ENCODE measurements at regions not wholly inside any gene's neighbourhood (a gene's known extent, or its start where the extent isn't known, plus 50 kb on each side); places are given as distances from the start of the nearest gene placed in this dataset.

DNA sequence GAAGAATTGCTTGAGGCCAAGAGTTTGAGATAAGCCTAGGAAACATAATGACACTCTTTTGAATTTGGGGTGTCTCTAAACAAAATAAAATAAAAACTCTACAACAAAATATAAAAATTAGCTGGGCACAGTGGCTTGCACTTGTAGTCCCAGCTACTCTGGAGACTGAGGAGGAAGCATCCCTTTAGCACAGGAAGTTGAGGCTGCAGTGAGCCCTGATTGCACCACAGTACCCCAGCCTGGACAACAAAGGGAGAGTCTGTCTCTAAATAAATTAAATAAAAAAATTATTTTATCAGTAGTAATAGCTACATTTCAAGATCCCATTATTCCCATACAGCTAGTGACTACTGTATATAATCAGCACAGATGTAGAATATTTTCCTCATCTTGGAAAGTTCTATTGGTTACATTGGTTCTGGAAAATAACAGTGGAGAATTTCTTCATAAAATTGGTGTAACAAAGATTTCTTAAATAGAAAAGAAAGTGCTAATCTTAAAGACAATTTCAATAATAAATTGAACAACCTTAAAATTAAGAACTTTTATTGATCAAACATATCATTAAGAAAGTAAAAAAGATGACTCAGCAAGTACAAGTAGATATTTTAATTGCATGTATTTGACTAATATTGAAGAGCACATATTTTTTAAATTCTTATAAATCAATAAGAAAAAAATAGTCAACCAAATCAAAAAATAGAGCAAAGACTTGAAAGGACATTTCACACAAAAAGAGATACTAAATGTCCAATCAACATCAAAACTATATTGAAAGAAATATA lies 90.4 kb upstream of the KYNU start:
- CTCF ChIA-PET = interaction anchor here (1.0 kb wide), 1 partner anchor 9 kb away, joined by 3 read pairs; no protein-coding TSS in a partner anchor
- DNase-seq (no peak), ATAC-seq (ENCODE audit: low read depth) (no peak)
- TF ChIP-seq, protein P1, sequence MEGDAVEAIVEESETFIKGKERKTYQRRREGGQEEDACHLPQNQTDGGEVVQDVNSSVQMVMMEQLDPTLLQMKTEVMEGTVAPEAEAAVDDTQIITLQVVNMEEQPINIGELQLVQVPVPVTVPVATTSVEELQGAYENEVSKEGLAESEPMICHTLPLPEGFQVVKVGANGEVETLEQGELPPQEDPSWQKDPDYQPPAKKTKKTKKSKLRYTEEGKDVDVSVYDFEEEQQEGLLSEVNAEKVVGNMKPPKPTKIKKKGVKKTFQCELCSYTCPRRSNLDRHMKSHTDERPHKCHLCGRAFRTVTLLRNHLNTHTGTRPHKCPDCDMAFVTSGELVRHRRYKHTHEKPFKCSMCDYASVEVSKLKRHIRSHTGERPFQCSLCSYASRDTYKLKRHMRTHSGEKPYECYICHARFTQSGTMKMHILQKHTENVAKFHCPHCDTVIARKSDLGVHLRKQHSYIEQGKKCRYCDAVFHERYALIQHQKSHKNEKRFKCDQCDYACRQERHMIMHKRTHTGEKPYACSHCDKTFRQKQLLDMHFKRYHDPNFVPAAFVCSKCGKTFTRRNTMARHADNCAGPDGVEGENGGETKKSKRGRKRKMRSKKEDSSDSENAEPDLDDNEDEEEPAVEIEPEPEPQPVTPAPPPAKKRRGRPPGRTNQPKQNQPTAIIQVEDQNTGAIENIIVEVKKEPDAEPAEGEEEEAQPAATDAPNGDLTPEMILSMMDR (IDR thresholded peaks at IDR 0.05) = no peak
- no peaks in the 10 kb centered on the region for H3K36me3 Mint-ChIP-seq (ENCODE audit: low read depth)
- intact Hi-C loops (cut with micrococcal nuclease) = no loop called here
- no peaks in the 10 kb centered on the region for H3K9me3 Mint-ChIP-seq
- peaks cover 2% of the 10 kb centered on the region for H3K27me3 Mint-ChIP-seq
- H3K27ac Mint-ChIP-seq = no peak overlapping the region
- H3K4me3 Mint-ChIP-seq = no peak overlapping the region
- POLR2A ChIA-PET = no interaction called here
- H3K4me1 Mint-ChIP-seq = peaks cover 7% of the 10 kb centered on the region

DNA sequence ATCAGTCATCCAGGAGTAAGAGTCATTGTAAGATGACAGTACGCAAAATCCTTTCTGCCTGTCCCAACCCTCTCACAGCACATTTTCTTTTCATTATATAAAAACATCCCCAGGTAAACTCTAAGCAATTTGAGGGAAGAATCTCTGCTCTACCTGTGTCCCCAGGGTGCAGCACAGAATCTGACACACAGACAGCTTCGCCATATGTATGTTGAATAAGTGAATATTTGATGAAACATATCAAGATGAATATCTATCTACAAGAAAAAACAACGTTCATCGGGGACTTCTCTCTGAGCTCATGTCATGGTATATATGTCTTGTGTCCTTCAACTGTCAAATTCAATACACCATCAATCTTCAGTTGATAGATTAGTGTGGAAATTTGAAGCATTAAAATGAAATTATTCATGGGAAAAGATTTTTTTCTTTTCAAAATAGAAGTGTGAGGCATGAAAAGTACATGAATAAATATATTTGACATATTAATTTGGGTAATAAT lies 94.5 kb upstream of the KYNU start:
- ATAC-seq (ENCODE audit: low read depth) = no peak
- CTCF ChIA-PET = no interaction called here
- intact Hi-C loops (cut with micrococcal nuclease) = no loop called here
- Mint-ChIP-seq H3K27ac (no peak overlapping the region), H3K36me3 (ENCODE audit: low read depth) (no peaks in the 10 kb centered on the region), H3K4me1 (no peaks in the 10 kb centered on the region), H3K9me3 (no peaks in the 10 kb centered on the region), H3K4me3 (no peak overlapping the region), H3K27me3 (peaks cover 2% of the 10 kb centered on the region)
- TF ChIP-seq, protein P1 (IDR thresholded peaks at IDR 0.05) = no peak
- POLR2A ChIA-PET = no interaction called here
- DNase-seq = no peak

DNA sequence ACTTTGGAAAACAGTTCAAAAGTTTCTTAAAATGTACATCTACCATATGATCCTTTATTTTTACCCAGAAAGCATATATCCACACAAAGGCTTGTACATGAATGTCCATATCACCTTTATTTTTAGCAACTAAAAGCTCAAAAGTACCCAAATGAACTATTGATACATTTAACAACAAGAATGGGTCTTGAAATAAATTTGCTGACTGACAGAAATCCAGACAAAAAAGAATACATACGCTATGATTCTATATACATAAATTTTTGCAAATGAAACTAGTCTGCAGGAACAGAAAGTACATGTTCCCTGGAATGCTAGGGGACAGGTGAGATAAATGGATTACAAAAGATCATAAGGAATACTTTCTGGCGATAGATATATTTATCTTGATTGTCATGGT lies 96.3 kb upstream of the KYNU start:
- H3K36me3 Mint-ChIP-seq (ENCODE audit: low read depth) = no peaks in the 10 kb centered on the region
- DNase-seq (no peak), ATAC-seq (ENCODE audit: low read depth) (no peak)
- peaks cover 2% of the 10 kb centered on the region for H3K27me3 Mint-ChIP-seq
- TF ChIP-seq, protein P1 (IDR thresholded peaks at IDR 0.05) = no peak
- intact Hi-C loops (cut with micrococcal nuclease) = no loop called here
- no peaks in the 10 kb centered on the region for H3K9me3 Mint-ChIP-seq
- POLR2A ChIA-PET = no interaction called here
- CTCF ChIA-PET = no interaction called here
- no peak overlapping the region for H3K27ac Mint-ChIP-seq
- no peak overlapping the region for H3K4me3 Mint-ChIP-seq
- H3K4me1 Mint-ChIP-seq = no peaks in the 10 kb centered on the region

DNA sequence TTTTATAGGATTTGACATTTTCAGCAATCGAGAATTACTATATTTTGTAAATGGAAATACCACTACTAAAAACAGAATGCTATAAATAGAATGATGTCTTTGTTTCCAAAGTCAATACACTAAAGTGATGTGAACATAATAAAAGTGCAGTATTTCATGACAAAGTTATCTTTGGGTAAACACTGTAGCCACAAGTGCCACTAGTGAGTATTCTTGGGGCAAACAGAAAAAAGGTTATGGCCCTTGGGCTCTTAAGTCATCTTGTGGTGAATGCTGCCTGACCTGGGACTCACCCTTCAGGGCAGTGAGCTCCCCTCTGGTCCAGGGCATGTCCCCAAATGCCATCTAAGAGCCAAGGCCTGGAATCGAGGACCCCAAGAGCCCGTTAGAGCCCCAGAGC lies 99.2 kb upstream of the KYNU start:
- Mint-ChIP-seq H3K27me3 (no peaks in the 10 kb centered on the region), H3K36me3 (ENCODE audit: low read depth) (peaks cover 2% of the 10 kb centered on the region), H3K27ac (no peak overlapping the region), H3K9me3 (peaks cover 17% of the 10 kb centered on the region), H3K4me1 (no peaks in the 10 kb centered on the region), H3K4me3 (no peak overlapping the region)
- DNase-seq (no peak), ATAC-seq (ENCODE audit: low read depth) (no peak)
- POLR2A ChIA-PET = no interaction called here
- intact Hi-C loops (cut with micrococcal nuclease) = no loop called here
- CTCF ChIA-PET = no interaction called here
- TF ChIP-seq, protein P1 (IDR thresholded peaks at IDR 0.05) = no peak

GRCh38 chr2:142777742-142778141 lies 99.7 kb upstream of the KYNU start:
- intact Hi-C loops (cut with micrococcal nuclease) = no loop called here
- no peak overlapping the region for H3K4me3 Mint-ChIP-seq
- TF ChIP-seq, protein P1 (IDR thresholded peaks at IDR 0.05) = no peak
- ChIA-PET POLR2A (no interaction called here), CTCF (no interaction called here)
- peaks cover 17% of the 10 kb centered on the region for H3K9me3 Mint-ChIP-seq
- no peak overlapping the region for H3K27ac Mint-ChIP-seq
- DNase-seq (no peak), ATAC-seq (ENCODE audit: low read depth) (no peak)
- H3K4me1 Mint-ChIP-seq = no peaks in the 10 kb centered on the region
- no peaks in the 10 kb centered on the region for H3K27me3 Mint-ChIP-seq
- peaks cover 2% of the 10 kb centered on the region for H3K36me3 Mint-ChIP-seq (ENCODE audit: low read depth)
